ENCODE measurements at regions not wholly inside any gene's neighbourhood (a gene's known extent, or its start where the extent isn't known, plus 50 kb on each side); places are given as distances from the start of the nearest gene placed in this dataset.

GRCh38 chr17:13365331-13365730, 236.4 kb downstream of the HS3ST3A1 start:
- TF ChIP-seq CTCF (IDR thresholded peaks at IDR 0.05) (no peak), POLR2A (IDR thresholded peaks at IDR 0.05) (no peak), EP300 (IDR thresholded peaks at IDR 0.05) (no peak)

Measured in tibial nerve (tissue), 4 donors.